ENCODE measurements at regions not wholly inside any gene's neighbourhood (a gene's known extent, or its start where the extent isn't known, plus 50 kb on each side); places are given as distances from the start of the nearest gene placed in this dataset.

DNA sequence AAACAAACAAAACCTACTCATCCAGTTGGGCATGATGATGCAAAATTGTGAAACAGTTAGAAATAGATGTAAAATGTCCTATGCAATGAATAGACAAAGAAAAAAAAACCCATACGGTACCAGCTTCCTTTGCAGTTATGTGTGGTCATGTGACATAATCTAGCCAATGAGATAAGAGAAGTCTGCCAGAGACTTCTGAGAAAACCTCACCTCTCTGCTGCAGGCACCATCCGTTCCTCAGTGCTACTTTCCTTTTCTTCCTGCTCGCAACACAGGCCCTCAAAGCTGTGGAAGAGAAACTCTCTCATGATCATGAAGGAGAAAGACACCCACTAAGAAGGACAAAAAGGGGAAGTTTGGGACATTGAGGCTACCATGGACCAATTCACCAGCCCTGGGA is 76.8 kb upstream of the CARD11 start:
- Histone ChIP-seq H3K9me3 (ENCODE audit: low read length) (no peaks in the 10 kb centered on the region), H3K9me2 (replicated peaks; ENCODE audit: insufficient read depth, low read length) (no peaks in the 10 kb centered on the region), H3K9ac (ENCODE audit: low read length) (no peak overlapping the region), H3K4me3 (ENCODE audit: low read length) (no peak overlapping the region), H4K20me1 (ENCODE audit: insufficient read depth, low read depth, low read length) (no peaks in the 10 kb centered on the region), H2AFZ (ENCODE audit: low read length) (no peak overlapping the region), H3K27ac (ENCODE audit: low read length) (no peak overlapping the region), H3K4me2 (ENCODE audit: low read depth, low read length, poor library complexity, severe bottlenecking) (no peak overlapping the region), H3K27me3 (ENCODE audit: low read length) (no peaks in the 10 kb centered on the region), H3K79me2 (ENCODE audit: low read length) (no peaks in the 10 kb centered on the region), H3K4me1 (ENCODE audit: low read length) (no peaks in the 10 kb centered on the region), H3K36me3 (ENCODE audit: insufficient read depth, low read length) (no peaks in the 10 kb centered on the region)
- DNase-seq: no peak

DNA sequence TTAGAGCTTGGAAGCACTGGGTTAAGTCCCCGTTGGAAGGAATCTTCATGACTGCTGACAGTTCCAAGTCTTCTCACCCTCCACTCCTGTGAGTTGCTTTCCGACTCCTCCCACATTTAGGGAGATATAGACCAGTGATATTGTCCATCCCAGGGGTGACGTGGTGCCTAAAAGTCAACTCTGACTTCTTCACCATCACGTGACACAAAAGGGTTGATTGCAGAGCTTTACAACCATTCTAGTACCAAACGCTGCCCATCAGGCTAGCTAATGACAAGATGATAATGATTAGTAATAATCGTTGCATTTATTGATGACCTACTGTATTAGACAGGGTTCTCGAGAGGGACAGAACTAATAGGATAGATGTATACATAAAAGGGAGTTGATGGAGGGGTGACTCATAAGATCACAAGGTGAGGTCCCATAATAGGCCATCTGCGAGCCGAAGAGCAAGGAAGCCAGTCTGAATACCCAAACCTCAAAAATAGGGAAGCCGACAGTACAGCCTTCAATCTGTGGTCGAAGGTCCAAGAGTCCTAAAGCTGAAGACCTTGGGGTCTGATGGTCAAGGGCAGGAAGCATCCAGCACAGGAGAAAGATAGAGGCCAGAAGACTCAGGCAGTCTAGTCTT is 85.3 kb upstream of the CARD11 start:
- no peaks in the 10 kb centered on the region for H3K9me2 ChIP-seq (replicated peaks; ENCODE audit: insufficient read depth, low read length)
- no peak overlapping the region for H3K4me2 ChIP-seq (ENCODE audit: low read depth, low read length, poor library complexity, severe bottlenecking)
- H3K4me3 ChIP-seq (ENCODE audit: low read length): no peak overlapping the region
- H3K9me3 ChIP-seq (ENCODE audit: low read length): no peaks in the 10 kb centered on the region
- no peak overlapping the region for H2AFZ ChIP-seq (ENCODE audit: low read length)
- no peaks in the 10 kb centered on the region for H3K36me3 ChIP-seq (ENCODE audit: insufficient read depth, low read length)
- no peak for DNase-seq
- H3K27ac ChIP-seq (ENCODE audit: low read length): no peak overlapping the region
- no peak overlapping the region for H3K9ac ChIP-seq (ENCODE audit: low read length)
- H3K4me1 ChIP-seq (ENCODE audit: low read length): no peaks in the 10 kb centered on the region
- no peaks in the 10 kb centered on the region for H3K27me3 ChIP-seq (ENCODE audit: low read length)
- H4K20me1 ChIP-seq (ENCODE audit: insufficient read depth, low read depth, low read length): no peaks in the 10 kb centered on the region
- no peaks in the 10 kb centered on the region for H3K79me2 ChIP-seq (ENCODE audit: low read length)

DNA sequence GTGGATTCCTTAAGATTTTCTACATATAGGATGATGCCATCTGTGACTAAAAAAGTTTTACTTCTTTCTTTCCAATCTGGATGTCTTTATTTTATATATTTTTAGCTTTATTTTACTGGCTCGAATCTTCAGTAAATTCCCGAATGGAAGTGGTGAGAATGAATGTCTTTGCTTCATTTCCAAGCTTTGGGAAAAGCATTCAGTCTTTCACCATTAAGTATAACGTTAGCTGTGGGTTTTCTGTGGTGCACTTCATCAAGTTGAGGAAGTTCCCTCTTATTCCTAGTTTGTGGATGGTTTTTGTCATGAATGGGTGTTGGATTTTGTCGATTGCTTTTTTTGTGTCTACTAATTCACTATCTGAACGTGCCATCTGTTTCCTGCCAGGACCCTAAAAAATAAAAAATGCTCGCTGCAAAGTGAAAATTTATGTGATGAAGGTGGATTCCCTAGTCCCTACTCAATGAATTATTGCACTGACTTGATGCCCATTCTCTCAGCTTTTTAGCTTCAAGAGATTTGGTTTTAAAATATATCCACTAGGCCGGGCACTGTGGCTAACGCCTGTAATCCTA is 90.2 kb upstream of the CARD11 start:
- H3K27ac ChIP-seq (ENCODE audit: low read length): no peak overlapping the region
- H3K9ac ChIP-seq (ENCODE audit: low read length): no peak overlapping the region
- no peak for DNase-seq
- H3K4me1 ChIP-seq (ENCODE audit: low read length): no peaks in the 10 kb centered on the region
- no peak overlapping the region for H2AFZ ChIP-seq (ENCODE audit: low read length)
- no peak overlapping the region for H3K4me3 ChIP-seq (ENCODE audit: low read length)
- H3K36me3 ChIP-seq (ENCODE audit: insufficient read depth, low read length): no peaks in the 10 kb centered on the region
- no peaks in the 10 kb centered on the region for H3K27me3 ChIP-seq (ENCODE audit: low read length)
- H3K9me3 ChIP-seq (ENCODE audit: low read length): no peaks in the 10 kb centered on the region
- no peaks in the 10 kb centered on the region for H4K20me1 ChIP-seq (ENCODE audit: insufficient read depth, low read depth, low read length)
- H3K4me2 ChIP-seq (ENCODE audit: low read depth, low read length, poor library complexity, severe bottlenecking): no peak overlapping the region
- H3K79me2 ChIP-seq (ENCODE audit: low read length): no peaks in the 10 kb centered on the region
- no peaks in the 10 kb centered on the region for H3K9me2 ChIP-seq (replicated peaks; ENCODE audit: insufficient read depth, low read length)

DNA sequence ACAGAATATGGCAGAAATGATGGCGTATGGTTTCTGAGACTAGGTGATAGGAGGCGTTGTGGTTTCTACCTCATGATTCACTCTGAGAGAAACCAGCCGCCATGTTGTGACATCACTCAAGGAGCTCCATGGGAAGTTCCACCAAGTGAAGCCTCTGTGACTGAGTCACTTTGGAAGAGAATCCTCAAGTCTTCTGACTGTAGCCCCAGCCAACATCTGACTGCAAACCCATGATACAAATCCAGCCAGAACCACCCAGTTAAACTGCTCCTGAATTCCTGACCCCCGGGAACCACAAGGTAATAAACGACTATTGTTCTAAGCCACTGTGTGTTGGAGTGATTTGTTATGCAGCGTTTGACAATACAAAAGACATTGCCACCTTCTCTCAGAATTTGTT is 91.1 kb upstream of the CARD11 start:
- no peak for DNase-seq
- no peaks in the 10 kb centered on the region for H3K9me3 ChIP-seq (ENCODE audit: low read length)
- no peak overlapping the region for H3K9ac ChIP-seq (ENCODE audit: low read length)
- H3K27ac ChIP-seq (ENCODE audit: low read length): no peak overlapping the region
- H3K4me3 ChIP-seq (ENCODE audit: low read length): no peak overlapping the region
- no peak overlapping the region for H2AFZ ChIP-seq (ENCODE audit: low read length)
- no peaks in the 10 kb centered on the region for H3K4me1 ChIP-seq (ENCODE audit: low read length)
- H3K4me2 ChIP-seq (ENCODE audit: low read depth, low read length, poor library complexity, severe bottlenecking): no peak overlapping the region
- no peaks in the 10 kb centered on the region for H3K27me3 ChIP-seq (ENCODE audit: low read length)
- no peaks in the 10 kb centered on the region for H3K9me2 ChIP-seq (replicated peaks; ENCODE audit: insufficient read depth, low read length)
- no peaks in the 10 kb centered on the region for H4K20me1 ChIP-seq (ENCODE audit: insufficient read depth, low read depth, low read length)
- no peaks in the 10 kb centered on the region for H3K36me3 ChIP-seq (ENCODE audit: insufficient read depth, low read length)
- no peaks in the 10 kb centered on the region for H3K79me2 ChIP-seq (ENCODE audit: low read length)

DNA sequence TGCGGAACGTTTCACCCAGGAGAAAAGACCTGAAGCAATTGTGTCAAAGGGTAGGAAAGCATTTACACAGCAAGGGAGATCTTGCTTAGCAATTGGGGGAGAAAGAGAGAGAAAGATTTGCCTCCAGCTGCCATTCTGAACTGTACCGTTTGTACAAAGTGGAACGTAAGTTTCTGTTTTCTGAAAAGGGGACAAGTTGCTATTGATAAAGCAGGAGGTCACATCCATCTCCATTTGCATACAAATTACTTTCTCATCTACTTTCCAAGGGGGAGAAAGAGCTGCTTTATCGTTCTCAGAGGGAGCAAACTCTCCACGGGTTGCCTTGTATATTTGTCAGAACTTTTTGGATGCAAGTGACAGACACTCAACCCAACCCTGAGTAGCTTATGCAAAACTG is 92.0 kb upstream of the CARD11 start:
- Histone ChIP-seq H3K9me3 (ENCODE audit: low read length) (no peaks in the 10 kb centered on the region), H3K4me3 (ENCODE audit: low read length) (no peak overlapping the region), H3K36me3 (ENCODE audit: insufficient read depth, low read length) (no peaks in the 10 kb centered on the region), H3K27me3 (ENCODE audit: low read length) (no peaks in the 10 kb centered on the region), H3K27ac (ENCODE audit: low read length) (no peak overlapping the region), H3K79me2 (ENCODE audit: low read length) (no peaks in the 10 kb centered on the region), H3K9ac (ENCODE audit: low read length) (no peak overlapping the region), H2AFZ (ENCODE audit: low read length) (no peak overlapping the region), H3K4me2 (ENCODE audit: low read depth, low read length, poor library complexity, severe bottlenecking) (no peak overlapping the region), H3K4me1 (ENCODE audit: low read length) (no peaks in the 10 kb centered on the region), H4K20me1 (ENCODE audit: insufficient read depth, low read depth, low read length) (no peaks in the 10 kb centered on the region), H3K9me2 (replicated peaks; ENCODE audit: insufficient read depth, low read length) (no peaks in the 10 kb centered on the region)
- no peak for DNase-seq

DNA sequence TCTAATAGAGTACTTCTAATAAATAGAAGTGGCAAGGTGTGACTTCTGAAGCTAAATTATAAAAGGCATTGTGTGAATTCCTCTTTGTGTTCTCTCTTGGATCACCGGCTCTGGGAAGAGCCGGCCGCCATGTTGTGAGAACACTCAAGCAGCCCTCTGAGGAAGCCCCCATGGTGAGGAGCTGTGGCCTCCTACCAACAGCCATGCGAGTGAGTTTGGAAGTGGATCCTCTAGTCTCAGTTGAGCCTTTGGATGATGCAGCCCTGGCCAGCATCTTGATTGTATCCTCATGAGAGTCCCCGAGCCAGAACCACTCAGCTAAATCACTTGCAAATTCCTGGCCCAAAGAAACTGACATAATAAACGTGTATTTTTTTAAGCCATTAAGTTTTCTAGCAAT is 94.5 kb upstream of the CARD11 start:
- no peaks in the 10 kb centered on the region for H3K27me3 ChIP-seq (ENCODE audit: low read length)
- no peaks in the 10 kb centered on the region for H3K9me2 ChIP-seq (replicated peaks; ENCODE audit: insufficient read depth, low read length)
- H3K36me3 ChIP-seq (ENCODE audit: insufficient read depth, low read length): no peaks in the 10 kb centered on the region
- DNase-seq: no peak
- H3K4me3 ChIP-seq (ENCODE audit: low read length): no peak overlapping the region
- H3K9me3 ChIP-seq (ENCODE audit: low read length): no peaks in the 10 kb centered on the region
- no peaks in the 10 kb centered on the region for H3K79me2 ChIP-seq (ENCODE audit: low read length)
- H2AFZ ChIP-seq (ENCODE audit: low read length): no peak overlapping the region
- no peak overlapping the region for H3K9ac ChIP-seq (ENCODE audit: low read length)
- H4K20me1 ChIP-seq (ENCODE audit: insufficient read depth, low read depth, low read length): no peaks in the 10 kb centered on the region
- H3K4me2 ChIP-seq (ENCODE audit: low read depth, low read length, poor library complexity, severe bottlenecking): no peak overlapping the region
- no peaks in the 10 kb centered on the region for H3K4me1 ChIP-seq (ENCODE audit: low read length)
- H3K27ac ChIP-seq (ENCODE audit: low read length): no peak overlapping the region

DNA sequence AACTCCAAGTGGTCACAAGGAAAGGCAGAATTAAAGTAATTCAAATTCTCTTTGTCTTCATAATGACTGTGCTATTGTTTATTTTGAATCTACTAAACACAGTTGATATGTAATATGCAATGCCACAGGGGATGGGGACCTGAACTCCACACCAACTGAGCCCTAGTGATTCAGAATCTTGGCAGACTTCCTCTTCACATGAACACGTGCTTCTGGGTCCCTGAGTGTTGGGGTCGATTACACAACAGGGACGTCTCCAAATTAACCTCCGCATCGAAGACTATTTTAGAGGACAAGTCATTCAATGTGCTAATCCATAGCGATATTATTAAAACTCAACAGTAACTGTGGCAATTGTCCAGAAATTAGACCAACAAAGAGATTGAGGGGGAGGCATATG is 95.3 kb upstream of the CARD11 start:
- no peaks in the 10 kb centered on the region for H3K36me3 ChIP-seq (ENCODE audit: insufficient read depth, low read length)
- H3K79me2 ChIP-seq (ENCODE audit: low read length): no peaks in the 10 kb centered on the region
- H2AFZ ChIP-seq (ENCODE audit: low read length): no peak overlapping the region
- no peaks in the 10 kb centered on the region for H3K4me1 ChIP-seq (ENCODE audit: low read length)
- no peak overlapping the region for H3K9ac ChIP-seq (ENCODE audit: low read length)
- H3K27ac ChIP-seq (ENCODE audit: low read length): no peak overlapping the region
- no peaks in the 10 kb centered on the region for H3K27me3 ChIP-seq (ENCODE audit: low read length)
- no peak overlapping the region for H3K4me2 ChIP-seq (ENCODE audit: low read depth, low read length, poor library complexity, severe bottlenecking)
- no peaks in the 10 kb centered on the region for H3K9me3 ChIP-seq (ENCODE audit: low read length)
- H3K4me3 ChIP-seq (ENCODE audit: low read length): no peak overlapping the region
- no peak for DNase-seq
- H4K20me1 ChIP-seq (ENCODE audit: insufficient read depth, low read depth, low read length): no peaks in the 10 kb centered on the region
- no peaks in the 10 kb centered on the region for H3K9me2 ChIP-seq (replicated peaks; ENCODE audit: insufficient read depth, low read length)

DNA sequence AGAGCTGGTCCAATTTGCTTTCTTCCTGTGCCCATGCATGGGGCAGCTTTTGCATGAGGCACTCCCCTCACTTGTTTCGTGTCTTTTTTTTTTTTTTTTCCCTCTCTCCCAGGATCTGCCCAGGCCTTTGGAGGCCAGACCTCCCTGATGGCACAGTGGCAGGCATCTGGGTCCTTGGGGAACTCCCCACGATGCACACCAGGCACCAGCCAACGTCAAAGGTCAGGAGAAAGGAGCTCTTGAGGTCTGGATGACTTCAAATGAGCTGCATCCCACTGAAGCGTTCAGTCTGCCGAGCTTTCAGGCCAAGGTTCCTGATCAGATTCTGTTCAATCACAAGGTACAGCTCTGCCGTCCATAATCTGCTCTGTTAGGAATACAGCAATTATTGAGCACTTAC is 97.2 kb upstream of the CARD11 start:
- Histone ChIP-seq H3K27me3 (ENCODE audit: low read length) (no peaks in the 10 kb centered on the region), H2AFZ (ENCODE audit: low read length) (no peak overlapping the region), H3K4me1 (ENCODE audit: low read length) (no peaks in the 10 kb centered on the region), H3K4me3 (ENCODE audit: low read length) (no peak overlapping the region), H3K36me3 (ENCODE audit: insufficient read depth, low read length) (no peaks in the 10 kb centered on the region), H4K20me1 (ENCODE audit: insufficient read depth, low read depth, low read length) (no peaks in the 10 kb centered on the region), H3K79me2 (ENCODE audit: low read length) (no peaks in the 10 kb centered on the region), H3K9me3 (ENCODE audit: low read length) (no peaks in the 10 kb centered on the region), H3K4me2 (ENCODE audit: low read depth, low read length, poor library complexity, severe bottlenecking) (no peak overlapping the region), H3K9me2 (replicated peaks; ENCODE audit: insufficient read depth, low read length) (no peaks in the 10 kb centered on the region), H3K27ac (ENCODE audit: low read length) (no peak overlapping the region), H3K9ac (ENCODE audit: low read length) (no peak overlapping the region)
- DNase-seq: no peak
